ENCODE measurements at regions not wholly inside any gene's neighbourhood (a gene's known extent, or its start where the extent isn't known, plus 50 kb on each side); places are given as distances from the start of the nearest gene placed in this dataset.

- TF ChIP-seq CTCF (IDR thresholded peaks at IDR 0.05), result no peak
- TF ChIP-seq EZH2 (IDR thresholded peaks at IDR 0.05), result no peak
- no peak for TF ChIP-seq EZH2phosphoT487 (IDR thresholded peaks at IDR 0.05)
Observed at GRCh38 chr6:74689601-74690000, 516.3 kb downstream of the COL12A1 start.
